ENCODE measurements at regions not wholly inside any gene's neighbourhood (a gene's known extent, or its start where the extent isn't known, plus 50 kb on each side); places are given as distances from the start of the nearest gene placed in this dataset.

GRCh38 chr11:80596291-80596810 lies 1155.5 kb upstream of the TENM4 start:
- no peak for TF ChIP-seq CTCF (IDR thresholded peaks at IDR 0.05; ENCODE audit: low read depth, low read length)
- DNase-seq (ENCODE audit: extremely low read depth, low read depth): no peak

GRCh38 chr11:80595011-80595410 lies 1154.2 kb upstream of the TENM4 start:
- TF ChIP-seq CTCF (IDR thresholded peaks at IDR 0.05; ENCODE audit: low read depth, low read length): no peak
- DNase-seq (ENCODE audit: extremely low read depth, low read depth): no peak

GRCh38 chr11:80593648-80594374 lies 1153.0 kb upstream of the TENM4 start:
- no peak for TF ChIP-seq CTCF (IDR thresholded peaks at IDR 0.05; ENCODE audit: low read depth, low read length)
- DNase-seq (ENCODE audit: extremely low read depth, low read depth): no peak

GRCh38 chr11:80592546-80592945 lies 1151.7 kb upstream of the TENM4 start:
- TF ChIP-seq CTCF (IDR thresholded peaks at IDR 0.05; ENCODE audit: low read depth, low read length): no peak
- DNase-seq (ENCODE audit: extremely low read depth, low read depth): no peak

- no peak for DNase-seq (ENCODE audit: extremely low read depth, low read depth)
- TF ChIP-seq CTCF (IDR thresholded peaks at IDR 0.05; ENCODE audit: low read depth, low read length): no peak
Measured at GRCh38 chr11:80587906-80588305, 1147.1 kb upstream of the TENM4 start.

- no peak for DNase-seq (ENCODE audit: extremely low read depth, low read depth)
- no peak for TF ChIP-seq CTCF (IDR thresholded peaks at IDR 0.05; ENCODE audit: low read depth, low read length)
Measured at GRCh38 chr11:80586464-80586863, 1145.6 kb upstream of the TENM4 start.

GRCh38 chr11:80584661-80585060 lies 1143.8 kb upstream of the TENM4 start:
- TF ChIP-seq CTCF (IDR thresholded peaks at IDR 0.05; ENCODE audit: low read depth, low read length): no peak

More at GRCh38 chr11:80584661-80585060, 1143.8 kb upstream of the TENM4 start:
- no peak for DNase-seq (ENCODE audit: extremely low read depth, low read depth)

Data from AG09319 (cell line).